GM18909 (cell line): ENCODE measurements at regions not wholly inside any gene's neighbourhood (a gene's known extent, or its start where the extent isn't known, plus 50 kb on each side); places are given as distances from the start of the nearest gene placed in this dataset.

Experiments
- ATAC-seq: cut with Tn5 transposase; IDR thresholded peaks from one replicate; pipeline ENCODE4 v1.9.1; 2021; ENCODE audit warnings: mild to moderate bottlenecking; ENCODE audit not compliant: unreplicated experiment, poor library complexity

DNA sequence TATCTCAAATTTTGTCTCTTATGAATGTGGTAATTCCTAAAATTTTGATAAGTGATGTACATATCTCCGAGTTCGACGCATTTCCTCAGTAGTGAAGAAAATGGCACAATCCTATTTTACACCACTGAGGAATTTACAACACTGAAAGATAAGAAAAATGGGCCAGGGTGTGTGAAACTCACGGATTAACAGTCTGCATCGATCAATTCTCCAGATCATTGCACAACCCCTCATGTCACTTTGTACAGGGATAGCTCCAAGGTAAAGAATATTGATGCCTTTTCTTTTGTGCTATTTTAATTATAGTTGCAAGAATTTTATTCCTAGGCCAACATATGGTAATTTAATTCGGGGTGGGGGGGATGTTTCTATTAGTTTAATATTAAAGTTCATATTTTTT, 268.7 kb upstream of the VCX3A start:
- ATAC-seq = no peak

DNA sequence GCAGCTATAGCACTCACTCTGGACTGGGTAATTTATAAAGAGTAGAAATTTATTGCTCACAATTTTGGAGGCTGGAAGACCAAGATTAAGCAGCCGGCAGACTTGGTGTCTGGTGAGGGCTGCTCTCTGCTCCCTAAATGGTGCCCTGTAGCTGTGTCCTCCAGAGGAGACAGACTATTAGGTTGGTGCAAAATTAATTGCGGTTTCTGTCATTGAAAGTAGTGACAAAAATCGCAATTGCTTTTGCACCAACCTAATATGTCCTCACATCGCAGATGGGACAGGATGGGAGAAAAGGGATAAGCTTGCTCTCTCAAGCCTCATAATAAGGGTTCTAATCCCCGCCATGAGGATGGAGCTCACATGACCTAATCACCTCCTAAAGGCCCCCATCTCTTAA, 258.1 kb upstream of the VCX3A start:
- ATAC-seq = no peak

- no peak for ATAC-seq
Measured at GRCh38 chrX:6783912-6784311, 249.0 kb upstream of the VCX3A start.

DNA sequence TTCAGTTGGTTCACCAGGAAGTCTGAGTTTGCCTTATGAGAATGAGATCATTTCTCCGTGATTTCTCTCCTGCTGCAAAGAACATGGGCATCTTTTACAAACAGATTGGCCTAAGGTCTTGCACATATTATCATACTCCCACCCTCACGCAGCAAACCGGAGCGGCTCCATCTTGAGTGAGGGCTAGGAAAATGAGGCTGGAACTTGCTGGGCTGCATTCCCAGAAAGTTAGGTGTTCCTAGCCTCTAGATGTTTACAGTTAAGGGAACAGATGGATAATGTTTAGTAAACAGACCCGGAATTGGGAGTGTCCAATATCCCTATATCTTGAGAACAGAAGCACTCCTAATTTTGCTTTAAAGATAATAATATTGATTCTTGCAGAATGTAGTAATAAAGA, 247.9 kb upstream of the VCX3A start:
- ATAC-seq = no peak

DNA sequence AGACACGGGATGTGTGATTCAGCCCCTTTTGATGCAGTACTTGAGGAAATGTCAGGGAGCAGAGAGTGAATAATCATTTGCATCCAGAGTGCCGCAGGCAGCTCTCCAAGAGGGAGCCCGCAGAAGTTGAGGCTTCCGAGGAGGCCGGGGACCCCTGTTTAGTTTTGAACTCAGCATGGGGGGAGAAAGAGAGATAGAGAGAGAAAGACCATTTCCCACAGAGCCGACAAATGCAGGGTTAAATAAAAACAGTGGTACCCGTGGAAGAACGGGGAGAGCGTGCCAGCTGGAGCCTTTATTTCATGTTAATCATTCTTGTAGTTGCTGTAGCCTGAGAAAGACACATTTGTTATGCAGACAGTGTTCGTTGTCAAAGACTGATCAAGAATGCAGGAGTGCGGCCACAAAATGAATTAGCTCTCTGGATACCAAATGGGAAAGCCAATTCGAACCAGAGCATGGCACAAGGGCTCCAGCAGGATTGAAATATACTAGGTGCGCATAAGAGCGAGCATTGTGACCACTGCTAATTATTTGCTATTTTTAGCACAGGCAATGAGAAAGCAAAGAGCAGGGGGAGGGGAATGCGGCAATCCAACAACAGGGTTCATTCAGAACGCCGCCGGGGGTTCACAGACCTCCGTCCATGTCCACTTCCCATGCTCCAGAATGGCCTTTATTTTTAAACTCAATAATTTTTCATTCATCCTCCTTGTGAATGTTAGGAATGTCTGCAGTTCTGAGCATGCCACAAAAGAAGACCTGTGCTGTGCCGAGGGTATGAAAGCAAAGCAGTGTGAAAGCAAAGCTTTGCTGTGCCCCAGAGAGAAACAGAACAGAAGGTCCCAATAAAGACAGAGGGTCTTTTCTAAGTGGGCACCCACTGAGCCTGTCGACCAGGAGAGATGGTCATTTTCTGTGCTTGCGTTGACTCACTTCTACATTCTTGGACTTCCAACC, 243.9 kb upstream of the VCX3A start:
- ATAC-seq = no peak

GRCh38 chrX:6777238-6778002, 242.5 kb upstream of the VCX3A start:
- no peak for ATAC-seq

DNA sequence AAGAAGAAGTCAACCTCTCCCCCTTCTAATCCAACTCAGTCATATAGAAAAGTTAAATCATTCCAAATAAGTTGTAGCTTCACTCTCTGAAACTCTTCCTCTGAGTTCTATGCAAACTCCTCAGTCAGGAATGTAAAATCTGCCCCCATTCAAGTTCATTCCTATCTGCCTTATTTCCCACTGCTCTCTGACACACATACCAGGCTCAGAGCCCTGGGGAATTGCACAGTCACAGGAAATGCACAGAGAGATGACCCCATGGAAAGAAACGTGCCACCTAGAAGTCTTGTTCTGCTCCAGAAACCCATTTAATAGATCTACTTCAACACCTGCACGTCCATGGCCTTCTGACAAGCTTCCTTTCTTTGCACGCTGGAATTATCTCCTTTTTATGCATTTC, 236.0 kb upstream of the VCX3A start:
- no peak for ATAC-seq

- ATAC-seq = no peak
Measured at GRCh38 chrX:6768881-6769280, 234.0 kb upstream of the VCX3A start.

DNA sequence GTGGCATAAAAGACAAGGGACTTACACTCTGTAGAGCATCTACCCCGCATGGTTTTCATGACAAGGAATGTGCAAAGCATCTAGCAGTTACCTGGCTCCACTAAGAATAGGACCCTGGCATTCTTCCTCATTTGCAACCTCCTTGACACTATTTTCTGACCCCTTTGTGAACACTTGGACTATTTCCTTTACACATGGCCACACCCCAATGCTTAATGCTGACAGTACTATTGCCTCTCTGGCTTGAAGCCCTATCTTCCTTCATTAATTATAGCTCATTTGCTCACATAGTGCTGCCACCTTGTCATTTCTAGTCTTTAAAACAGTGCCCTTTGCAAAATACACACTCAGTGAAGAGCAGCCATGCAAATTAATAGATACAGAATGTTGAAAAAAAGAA, 226.3 kb upstream of the VCX3A start:
- ATAC-seq = no peak

DNA sequence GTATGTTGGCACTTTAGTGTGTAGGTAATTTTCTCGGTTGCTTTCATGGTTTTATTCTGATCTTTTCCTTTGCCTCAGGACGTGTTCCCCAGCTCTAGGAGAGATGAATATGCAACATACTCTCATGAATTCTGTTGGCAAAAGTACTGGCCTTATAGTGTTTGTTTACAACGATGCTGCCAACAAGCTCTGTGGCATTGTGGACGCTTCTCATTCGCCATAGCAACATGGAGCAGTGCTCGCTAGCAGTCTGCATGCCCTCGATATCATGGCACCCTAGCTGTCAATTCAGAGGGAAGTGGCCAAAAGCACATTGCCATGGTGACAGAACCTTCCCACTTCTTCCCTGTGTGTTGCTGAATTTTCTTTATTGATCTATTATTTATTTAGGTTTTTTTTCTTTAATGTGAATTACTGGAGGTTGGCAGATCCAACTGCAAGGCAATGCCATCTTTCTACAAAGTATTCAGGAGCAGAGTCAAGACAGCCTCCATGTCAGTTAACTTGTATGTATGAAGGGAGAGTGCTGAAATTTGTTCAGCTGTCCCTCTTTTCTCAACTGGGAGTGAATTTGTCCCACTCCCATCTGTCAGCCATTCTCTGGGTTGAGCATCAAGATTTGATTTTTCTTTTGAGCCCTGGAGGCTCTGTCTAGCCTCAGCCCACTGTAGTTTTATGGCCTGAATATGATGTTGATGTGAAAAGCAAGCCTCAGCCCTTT, 224.9 kb upstream of the VCX3A start:
- no peak for ATAC-seq

DNA sequence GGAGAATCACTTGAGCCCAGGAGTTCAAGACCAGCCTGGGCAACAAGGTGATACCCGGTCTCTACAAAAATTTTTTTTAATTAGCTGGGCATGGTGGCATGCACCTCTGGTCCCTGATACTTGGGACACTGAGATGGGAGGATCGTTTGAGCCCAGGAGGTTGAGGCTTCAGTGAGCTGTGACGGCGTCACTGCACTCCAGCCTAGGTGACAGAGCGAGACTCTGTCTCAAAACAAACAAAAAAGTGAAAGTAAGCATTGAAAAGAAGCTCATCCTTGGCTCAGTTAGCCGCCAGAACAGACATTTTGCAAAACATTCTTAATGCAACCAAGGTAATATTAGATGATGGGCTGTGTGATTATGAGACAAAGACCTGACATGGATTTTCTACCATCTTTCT, 223.3 kb upstream of the VCX3A start:
- ATAC-seq = no peak

DNA sequence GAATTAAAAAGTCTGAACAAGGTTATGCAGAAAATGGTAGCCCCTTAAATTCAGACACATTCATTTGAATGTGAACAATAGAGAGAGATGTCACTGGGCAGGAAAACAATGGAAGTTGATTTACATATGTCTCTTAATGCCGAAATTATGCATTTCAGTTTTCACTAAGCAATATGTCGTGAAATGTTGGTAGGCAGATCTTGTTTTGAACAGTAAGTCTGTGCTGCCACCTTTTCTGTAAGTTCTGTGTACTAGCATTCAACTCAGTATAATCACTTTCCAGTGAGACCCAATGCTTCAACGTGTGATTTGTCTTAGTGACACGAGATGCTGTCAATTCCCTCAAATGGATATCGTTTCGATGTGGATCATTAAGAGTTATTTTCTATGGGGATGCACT, 222.7 kb upstream of the VCX3A start:
- ATAC-seq = no peak

DNA sequence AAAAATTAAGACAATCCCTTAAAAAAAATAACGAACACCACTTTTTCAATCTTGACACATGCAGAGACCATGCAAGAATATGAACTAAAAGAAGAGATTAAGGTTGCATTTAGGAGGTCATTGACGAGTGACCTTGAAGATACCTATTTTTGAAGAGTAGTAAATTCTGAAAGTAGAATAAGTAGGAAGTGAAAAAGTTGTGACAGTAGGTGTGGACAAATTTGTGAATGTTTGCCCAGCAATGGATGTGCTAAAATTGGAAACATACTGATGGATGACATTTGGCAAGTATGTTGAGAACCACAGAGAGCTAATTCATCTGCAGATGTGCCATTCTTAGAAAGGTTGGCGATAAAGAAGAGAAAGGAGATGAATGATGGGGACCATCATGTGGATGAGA, 213.7 kb upstream of the VCX3A start:
- ATAC-seq = peak; percentile 66

- peak; percentile 96 for ATAC-seq
Measured at GRCh38 chrX:6738518-6739470, 203.9 kb upstream of the VCX3A start.

DNA sequence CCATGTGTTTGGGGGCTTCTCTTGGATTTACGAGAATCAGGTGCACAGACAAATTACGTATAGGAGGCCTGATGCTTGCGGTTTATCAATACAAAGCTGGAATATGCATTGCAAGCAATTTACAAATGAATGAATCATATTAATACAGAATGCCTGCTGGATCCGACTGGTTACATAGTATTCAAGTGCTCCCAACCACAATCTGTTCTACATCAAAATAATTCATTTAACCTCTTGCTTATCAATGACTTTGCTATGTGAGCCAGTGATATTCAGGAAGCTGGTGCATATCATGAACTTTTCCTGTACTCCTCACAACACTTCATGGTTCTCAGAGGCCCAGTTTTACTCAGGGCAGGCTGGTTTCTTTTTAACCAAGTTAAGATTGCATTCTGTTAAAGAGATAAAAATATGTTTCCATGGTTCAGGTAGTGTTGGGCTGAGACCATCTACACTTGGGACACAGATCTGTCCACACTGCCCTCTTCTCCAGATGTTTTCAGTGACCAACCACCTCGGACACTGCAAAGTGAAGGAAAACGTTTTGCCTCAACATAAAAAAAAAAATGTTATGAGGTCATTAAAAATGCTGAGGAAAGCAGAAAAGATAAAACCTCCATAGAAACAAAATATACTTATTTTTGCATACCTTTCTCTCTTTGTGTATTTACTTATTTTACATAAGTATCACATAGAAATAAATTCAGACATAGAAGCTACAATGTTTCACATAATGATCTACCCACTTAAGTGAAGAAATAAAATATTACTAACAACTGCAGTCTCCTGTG, 200.1 kb upstream of the VCX3A start:
- no peak for ATAC-seq

- ATAC-seq = peak; percentile 59
Measured at GRCh38 chrX:6732101-6732500, 197.2 kb upstream of the VCX3A start.

DNA sequence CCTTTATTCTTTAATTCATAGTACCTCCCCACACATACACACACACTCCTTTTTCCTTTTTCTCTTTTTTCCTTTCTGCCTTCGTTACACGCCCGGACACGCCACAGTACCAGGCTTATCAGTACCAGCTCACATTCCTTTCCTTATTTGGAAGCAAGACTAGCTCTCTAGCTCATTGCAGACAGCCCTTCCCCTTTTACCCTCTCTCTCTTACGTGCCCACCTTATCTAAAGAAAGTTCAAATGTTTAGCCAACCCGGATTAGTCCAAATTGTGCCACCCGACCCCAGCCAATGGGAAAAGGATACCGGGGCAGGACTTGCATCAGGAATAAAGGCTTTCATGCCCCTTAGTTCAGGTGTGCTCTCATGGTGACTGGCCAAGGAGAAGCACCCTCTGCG, 194.7 kb upstream of the VCX3A start:
- ATAC-seq = no peak

DNA sequence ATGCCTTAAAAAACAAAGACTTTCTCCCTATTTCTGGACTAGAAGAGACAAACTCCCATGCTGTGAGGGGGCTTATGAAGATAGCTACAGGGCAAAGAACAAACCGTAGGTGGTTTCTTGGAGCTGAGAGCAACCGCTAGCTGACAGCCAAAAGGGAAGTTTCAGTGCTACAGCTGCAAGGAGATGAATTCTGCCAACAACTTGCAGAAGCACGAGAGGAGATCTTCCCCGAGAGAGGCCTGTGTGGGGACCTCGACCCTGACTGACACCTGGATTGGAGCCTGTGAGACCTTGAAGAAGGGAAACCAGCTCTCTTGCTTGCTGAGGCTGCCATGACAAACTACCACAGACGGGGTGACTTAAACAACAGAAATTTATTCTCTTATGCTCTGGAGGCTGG, 183.8 kb upstream of the VCX3A start:
- ATAC-seq = peak; percentile 90
